GM18511 (cell line): ENCODE measurements at regions not wholly inside any gene's neighbourhood (a gene's known extent, or its start where the extent isn't known, plus 50 kb on each side); places are given as distances from the start of the nearest gene placed in this dataset.
"Not testable (repeated sequence)": the region's sequence is repeated elsewhere in the genome, so short reads cannot be mapped to it uniquely, and the experiment has no call there.

Experiments
- ATAC-seq: cut with Tn5 transposase; IDR thresholded peaks from one replicate; pipeline ENCODE4 v1.9.1; 2021; ENCODE audit warnings: mild to moderate bottlenecking, moderate library complexity; ENCODE audit not compliant: unreplicated experiment

DNA sequence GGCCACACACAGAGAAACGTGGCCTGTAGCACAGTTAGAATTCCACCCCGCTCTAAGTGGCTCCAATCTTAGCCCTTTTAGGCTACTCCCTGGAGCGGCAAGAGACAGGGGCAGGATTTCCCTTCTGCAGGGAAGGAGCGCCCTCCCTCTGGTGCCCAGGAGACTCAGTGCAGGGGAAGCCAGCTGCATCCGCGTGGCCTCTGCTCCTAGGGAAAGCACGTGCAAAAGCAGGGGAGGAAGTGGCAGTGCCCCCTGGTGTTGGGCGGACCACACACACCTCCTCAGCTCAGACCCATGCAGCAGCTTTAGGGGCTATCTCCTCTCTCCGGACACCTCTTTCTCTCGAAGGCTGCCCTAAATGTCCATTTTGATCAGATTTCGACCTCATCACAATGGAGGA lies 50.0 kb downstream of the SPRING1 start:
- ATAC-seq, result no peak

DNA sequence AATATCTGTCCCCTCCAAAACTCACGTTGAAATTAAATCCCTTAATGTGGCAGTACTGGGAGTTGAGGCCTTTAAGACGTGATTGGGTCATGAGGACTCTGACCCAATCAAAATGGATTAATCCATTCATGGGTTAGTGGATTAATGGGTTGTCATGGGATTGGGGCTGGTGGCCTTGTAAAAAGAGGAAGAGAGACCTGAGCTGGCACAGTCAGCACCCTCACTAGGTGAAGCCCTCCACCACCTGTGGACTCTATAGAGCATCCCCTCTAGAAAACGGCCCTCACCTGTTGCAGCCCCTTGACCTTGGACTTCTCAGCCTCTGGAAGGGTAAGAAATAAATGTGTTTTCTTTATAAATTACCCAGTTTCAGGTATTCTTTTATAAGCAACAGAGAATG lies 53.0 kb downstream of the SPRING1 start:
- no peak for ATAC-seq

DNA sequence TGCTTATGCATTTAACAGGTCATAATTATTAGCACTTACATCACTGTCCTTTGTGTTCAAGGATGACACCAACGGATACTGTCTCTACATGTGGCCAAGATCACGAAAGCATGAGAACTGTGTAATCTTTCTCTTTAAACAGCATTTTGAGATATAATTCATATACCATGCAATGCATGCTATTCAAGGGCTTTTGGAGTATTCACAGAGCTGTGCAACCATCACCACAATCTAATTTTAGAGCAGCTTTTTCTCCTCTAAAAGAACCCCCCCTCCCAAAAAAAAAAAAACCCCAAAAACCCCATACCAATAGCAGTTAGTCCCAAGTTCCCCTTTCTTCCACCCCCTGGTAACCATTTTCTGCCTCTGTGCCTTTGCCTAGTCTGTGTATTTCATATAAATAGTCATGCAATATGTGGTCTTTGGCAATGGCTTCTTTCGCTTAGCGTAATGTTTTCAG lies 60.6 kb downstream of the SPRING1 start:
- no peak for ATAC-seq

DNA sequence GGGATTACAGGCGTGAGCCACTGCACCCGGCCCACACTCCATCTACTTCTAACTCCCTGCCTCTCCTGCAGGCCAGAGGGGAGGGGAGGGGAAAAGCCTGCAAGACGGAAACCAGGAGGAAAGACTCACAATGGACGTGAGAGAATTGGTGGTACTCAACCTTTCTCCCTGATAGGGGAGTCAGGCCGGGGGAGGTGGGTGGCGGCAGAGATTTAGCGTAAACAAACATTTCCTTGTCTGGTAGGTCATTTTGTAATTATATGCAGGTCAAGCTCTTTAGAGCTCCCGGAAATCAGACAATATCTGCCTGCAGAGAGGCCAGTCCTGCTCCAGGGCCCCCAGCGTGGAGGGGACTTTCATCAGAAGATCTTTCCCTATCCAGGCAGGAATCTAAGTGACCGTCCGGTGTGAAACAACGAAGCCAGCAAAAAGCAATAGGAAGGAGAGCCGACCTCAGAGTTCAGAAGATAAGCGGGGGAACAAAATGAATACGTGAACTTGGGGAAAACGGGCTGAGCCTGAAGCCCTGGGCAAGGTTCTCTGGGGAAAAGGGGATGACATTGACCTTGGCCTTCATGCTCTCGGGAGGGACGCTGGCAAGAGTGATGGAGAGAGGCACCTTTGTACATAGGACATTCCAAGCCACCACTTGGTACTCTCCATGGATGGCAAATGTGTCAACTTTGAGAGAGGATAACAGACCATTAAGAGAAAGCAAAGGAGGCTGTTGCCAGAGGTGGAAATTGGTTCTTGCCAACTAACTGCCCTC lies 62.3 kb downstream of the SPRING1 start:
- no peak for ATAC-seq

DNA sequence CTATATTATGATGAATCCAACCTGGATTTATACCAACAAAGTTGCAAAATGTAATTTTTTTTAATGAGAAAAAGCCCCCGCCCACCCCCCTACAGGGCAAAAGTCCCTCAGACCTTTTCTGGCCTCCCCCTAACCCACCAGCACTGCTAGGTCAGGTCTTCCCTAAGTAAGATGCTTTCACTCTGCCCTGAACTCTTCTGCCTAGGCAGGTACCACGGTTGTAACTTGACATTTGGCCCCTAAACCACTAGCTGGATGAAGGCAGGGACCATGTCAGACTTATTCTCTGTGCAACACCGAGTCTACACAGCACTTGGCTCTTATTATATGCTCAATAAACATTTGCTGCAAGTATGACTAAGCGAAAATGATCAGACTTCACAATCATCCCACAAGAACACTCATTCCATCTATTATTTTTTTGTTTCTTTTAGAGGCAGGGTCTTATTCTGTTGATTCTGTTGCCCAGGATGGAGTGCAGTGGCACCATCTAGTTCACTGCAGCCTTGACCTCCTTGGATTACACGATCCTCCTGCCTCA lies 63.2 kb downstream of the SPRING1 start:
- ATAC-seq, result no peak

DNA sequence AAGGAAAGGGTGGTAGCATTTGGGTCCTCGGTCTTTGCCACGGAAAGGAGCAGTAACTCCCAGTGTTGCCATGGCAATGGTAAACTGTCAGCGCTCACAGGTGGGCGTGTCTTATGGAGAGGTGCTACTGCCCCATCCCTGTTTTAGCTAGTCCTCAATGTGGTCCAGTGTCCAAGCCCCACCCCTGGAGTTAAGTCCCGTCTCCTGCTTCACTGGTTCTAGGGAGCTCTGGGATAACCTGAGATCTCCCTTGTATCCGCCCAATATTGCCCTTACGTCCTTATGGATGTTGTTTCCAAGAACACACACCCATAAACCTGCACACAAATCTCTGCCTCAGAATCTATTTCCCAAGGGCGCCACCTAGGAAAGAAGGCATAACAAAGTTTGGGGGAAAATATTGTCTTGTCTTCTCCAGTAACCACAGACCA lies 64.2 kb downstream of the SPRING1 start:
- peak; percentile 11 for ATAC-seq

DNA sequence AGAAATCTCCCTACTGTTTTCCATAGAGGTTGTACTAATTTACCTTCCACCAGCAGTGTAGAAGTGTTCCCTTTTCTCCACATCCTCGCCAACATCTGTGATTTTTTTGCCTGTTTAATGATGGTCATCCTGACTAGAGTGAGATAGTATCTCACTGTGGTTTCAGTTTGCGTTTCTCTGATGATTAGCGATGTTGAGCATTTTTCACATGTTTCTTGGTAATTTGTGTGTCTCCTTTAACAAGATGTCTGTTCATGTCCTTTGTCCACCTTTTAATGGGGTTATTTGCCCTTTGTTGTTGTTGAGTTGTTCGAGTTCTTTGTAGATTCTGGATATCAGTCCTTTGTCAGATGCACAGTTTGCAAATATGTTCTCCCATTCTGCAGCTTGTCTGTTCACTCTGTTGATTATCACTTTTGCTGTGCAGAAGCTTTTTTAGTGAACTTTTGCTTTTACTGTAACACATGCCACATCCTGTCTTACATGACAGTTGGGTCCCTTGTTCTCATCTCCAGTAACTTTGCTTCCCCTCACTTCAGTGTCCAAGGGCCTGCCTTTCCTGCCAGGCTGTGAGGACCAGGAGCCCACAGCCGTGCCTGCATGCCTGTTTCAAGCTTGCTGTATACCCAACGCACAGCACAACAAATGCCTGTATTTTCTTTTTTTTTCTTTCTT lies 64.9 kb downstream of the SPRING1 start:
- peak; percentile 57 for ATAC-seq

DNA sequence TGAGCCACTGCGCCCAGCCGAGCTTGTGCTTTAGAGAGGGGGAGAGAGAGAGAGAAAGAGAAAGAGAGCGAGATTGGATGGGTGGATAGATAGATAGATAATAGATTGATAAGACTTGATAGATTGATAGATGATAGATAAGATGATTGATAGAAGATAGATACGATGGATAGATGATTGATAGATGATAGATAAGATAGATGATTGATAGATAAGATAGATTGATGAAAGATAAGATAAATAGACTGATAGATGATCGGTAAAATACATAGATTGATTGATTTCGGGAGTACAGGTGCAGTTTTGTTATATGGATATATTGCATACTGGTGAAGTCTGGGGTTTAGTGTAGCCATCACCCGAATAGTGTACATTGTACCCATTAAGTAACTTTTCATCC lies 65.9 kb downstream of the SPRING1 start:
- no peak for ATAC-seq

DNA sequence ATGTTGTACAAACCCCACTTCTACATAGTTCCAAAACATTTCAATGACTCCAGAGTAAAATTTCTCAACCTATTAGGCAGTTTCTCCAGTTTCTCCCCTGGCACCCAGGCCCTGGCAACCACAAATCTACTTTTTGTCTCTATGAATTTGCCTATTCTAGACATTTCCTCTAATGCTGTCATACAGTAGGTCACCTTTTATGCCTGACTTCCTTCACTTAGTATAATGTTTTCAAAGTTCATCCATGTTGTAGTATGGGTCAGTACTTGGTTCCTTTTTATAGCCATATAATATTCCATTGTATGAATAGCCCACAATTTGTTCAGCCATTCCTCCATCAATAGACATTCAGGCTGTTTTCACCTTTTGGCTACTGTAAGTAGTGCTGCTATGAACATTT lies 67.0 kb downstream of the SPRING1 start:
- ATAC-seq, result no peak

DNA sequence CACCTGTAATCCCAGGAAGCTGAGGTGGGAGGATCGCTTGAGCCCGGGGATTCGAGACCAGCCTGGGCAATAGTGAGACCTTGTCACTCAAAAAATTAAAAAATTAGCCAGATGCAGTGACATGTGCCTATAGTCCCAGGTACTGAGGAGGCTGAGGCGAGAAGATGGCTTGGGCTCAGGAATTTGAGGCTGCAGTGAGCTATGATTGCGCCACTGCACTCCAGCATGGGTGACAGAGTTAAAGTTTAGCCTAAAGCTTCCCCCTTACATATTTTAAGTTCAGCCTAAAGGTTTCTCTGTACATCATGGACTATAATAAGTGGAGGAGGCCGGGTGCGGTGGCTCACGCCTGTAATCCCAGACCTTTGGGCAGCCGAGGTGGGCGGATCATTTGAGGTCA lies 70.1 kb downstream of the SPRING1 start:
- ATAC-seq, result no peak

DNA sequence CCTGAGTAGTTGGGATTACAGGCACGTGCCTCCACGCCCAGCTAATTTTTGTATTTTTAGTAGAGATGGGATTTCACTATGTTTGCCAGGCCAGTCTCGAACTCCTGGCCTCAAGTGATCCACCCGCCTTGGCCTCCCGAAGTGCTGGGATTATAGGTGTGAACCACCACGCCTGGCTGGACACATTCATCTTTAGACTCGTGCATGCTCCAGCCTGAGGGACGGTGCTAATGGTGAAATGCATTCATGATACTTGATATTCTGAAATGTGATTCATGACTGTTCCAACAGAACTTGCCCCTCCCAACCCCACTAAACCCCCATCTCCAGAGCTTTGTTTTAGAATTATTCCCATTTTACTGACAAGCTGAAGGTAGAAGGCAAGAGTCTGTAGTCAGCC lies 71.0 kb downstream of the SPRING1 start:
- ATAC-seq, result not testable (repeated sequence)

DNA sequence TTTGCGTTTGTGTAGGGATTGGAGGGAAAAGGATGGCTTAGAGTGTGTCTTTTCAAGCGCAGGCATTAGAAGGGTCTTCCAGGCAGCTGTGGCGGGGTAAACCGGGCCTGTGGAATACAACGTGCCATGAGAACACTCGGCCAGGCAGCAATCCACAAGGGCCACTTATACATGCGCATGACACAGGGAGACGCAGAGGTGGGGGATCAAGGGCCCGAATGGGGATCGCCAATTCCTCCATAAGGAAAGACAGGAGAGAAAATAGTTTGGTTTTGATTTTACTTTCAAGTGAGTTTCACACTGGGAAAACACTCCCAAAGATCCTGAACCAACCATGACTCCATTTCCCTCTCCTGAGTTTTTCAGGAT lies 71.6 kb downstream of the SPRING1 start:
- no peak for ATAC-seq

DNA sequence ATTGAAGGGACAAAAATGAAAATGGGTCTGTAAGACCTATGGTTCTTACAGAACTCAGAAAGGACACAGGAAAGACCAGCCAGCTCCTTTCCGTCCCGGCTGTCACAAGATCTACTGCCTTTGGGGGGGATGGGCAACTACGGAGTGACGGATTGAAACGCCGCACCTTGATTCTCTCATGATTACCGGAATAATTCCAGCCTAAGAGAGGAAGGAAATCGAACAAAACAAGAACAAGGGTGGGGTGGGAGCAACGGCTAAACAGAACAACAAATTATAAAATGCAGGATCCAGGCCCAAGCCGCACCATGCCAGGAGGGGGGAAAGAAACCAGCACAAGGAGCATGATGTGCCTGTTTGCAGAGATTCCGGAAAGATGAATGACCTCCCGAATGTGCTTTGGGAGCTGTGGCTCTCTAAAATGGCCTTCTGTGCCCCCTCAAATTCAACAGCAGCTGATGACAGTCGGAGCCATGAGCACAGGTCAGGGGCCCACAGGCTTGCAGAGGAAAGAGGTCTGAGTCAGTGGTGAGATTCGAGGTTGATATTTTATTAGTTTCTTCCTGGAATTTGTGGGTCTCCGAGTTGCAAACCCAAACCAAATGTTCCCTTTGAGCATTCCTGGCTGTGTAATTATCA lies 72.1 kb downstream of the SPRING1 start:
- no peak for ATAC-seq

DNA sequence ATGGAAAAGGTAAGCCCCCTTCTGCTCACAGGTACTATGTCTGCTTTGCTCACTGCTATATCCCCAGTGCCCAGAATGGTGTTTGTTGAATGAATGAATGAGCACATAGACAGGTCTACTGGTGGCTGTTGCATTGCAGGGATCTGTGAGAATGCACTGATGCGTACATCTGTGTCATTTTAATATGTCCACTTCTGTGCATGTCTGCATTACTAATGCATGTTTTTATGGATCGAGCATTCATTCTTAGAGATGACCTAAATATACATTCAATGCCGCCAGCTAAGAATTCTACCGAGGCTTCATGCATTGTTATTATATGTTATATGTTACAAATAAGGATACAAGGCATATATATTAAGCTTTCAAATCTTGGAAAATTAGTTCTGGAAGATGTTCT lies 73.8 kb downstream of the SPRING1 start:
- no peak for ATAC-seq

DNA sequence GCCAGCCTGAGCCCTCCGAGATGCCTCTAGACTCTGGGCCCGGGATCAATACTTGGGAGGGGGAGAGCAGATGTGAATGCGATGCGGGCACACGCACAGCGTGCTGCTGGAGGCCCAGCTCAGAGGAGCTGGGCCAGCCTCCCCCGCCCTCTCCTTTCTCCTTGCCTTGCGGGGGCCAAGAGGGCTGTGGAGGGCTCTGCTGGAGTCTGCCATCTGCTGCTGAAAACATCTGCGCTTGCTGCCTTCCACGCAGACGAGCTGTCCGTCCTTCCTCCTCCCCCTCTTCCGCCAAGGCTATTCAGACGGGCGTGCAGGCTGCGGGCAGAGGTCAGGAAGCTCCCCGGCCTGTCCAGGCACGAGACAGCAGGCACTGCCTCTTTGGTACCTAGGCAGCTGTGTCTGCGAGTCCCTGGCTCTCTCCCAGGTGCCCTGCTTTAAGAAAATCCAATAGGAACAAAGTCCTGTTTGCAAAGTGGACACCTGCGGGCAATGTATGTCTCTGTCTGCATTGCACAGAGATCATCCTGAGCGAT lies 75.2 kb downstream of the SPRING1 start:
- ATAC-seq, result no peak

DNA sequence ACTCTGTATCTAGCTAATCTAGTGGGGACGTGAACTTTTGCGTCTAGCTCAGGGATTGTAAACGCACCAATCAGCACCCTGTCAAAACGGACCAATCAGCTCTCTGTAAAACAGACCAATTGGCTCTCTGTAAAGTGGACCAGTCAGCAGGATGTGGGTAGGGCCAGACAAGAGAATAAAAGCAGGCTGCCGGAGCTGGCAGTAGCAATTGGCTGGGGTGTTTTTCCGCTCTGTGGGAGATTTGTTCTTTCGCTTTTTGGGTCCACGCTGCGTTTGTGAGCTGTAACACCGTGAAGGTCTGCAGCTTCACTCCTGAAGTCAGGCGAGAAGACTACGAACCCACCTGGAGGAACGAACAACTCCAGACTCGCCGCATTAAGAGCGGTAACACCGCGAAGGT lies 76.5 kb downstream of the SPRING1 start:
- no peak for ATAC-seq

DNA sequence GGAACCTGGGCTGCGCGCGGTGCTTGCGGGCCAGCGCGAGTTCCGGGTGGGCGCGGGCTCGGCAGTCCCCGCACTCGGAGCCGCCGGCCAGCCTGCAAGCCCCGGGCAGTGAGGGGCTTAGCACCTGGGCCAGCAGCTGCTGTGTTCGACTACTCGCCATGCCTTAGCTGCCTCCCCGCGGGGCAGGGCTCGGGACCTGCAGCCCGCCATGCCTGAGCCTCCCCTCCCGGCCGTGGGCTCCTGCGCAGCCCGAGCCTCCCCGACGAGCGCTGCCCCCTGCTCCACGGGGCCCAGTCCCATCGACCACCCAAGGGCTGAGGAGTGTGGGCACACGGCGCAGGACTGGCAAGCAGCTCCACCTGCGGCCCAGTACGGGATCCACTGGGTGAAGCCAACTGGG lies 77.1 kb downstream of the SPRING1 start:
- ATAC-seq, result not testable (repeated sequence)

DNA sequence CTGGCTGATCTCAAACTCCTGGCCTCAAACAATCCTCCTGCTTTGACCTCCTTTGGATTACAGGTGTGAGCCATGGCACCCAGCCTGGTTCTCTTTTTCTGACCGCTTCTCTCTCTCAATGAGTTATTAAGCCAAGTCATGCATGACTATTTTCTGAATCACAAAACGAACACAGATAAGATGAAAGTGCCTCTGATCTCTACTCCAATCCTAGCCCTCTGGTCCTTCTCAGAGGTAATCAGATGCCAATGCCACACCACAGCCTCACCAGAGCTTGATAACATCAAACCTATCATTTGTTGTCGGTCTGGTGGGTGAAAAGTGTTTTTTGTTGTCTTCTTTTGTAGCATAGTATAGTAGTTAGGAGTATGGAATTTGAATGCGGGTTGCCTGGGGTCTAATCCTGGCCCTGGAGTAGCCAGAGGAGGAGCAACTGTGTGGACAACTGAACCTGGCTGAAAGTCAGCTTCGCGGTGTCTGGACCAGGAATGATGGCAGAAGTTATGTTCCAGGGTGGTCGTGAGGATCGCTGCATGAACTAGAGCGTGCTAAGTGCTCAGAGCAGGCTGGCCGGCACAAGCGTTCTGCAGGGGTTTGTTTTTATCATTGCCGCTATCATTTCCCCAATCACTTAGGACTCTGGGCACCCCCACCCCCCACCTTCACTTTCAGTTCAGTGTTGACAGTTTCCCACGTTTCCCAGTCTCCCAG lies 77.9 kb downstream of the SPRING1 start:
- ATAC-seq, result no peak

DNA sequence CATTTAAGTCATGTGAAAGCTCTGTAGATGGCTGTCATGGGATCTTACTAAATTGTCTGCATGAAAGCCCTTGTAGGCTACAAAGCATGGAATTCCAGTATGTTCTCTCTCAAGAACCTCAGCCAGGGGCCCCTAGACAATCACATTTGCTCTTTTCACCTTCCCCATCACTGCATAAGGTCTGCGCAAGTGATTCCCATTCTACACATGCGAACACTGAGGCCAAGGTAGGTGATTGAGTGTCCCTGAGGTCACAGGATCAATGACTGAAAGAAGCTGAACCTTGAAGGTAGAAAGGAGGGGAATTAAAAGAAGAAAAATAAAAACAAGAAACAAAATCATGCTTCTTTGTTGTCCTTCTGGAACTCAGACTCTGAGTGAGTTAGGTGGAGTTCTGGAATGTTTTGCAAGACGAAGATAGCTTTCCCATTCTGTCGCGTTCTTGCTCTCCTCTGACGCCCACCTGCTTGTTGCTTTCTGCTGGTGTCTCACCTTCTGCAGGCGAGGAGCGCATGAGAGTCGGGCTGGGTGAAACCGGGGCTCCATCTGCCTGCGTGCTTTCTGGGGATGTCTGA lies 79.9 kb downstream of the SPRING1 start:
- ATAC-seq, result no peak

DNA sequence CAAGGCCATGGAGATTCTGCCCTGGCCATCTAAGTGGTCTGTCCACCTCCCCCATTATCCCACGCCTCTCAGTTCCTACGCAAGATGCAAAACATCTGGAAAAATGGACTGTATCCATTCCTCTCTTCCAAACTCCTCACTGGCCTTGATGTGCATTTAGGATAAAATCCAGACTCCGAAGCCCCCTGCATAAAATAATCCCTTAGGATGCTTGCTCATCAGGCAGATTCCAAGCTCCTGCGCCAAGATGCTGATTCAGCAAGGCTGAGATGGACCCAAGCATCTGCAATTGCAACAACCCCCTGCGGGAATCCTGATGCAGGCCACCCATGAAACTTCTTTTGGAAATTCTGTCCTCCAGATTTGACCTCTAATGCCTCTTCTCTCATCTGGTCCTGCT lies 81.6 kb downstream of the SPRING1 start:
- no peak for ATAC-seq
